Activated B cell treated with CpG ODN at 0.5 μM for 24 hours (primary cell): ENCODE measurements at regions not wholly inside any gene's neighbourhood (a gene's known extent, or its start where the extent isn't known, plus 50 kb on each side); places are given as distances from the start of the nearest gene placed in this dataset.

Experiments used
- ATAC-seq: fragments of 200-7000 bp; cut with Tn5 transposase; one replicate; pipeline ENCODE4 v1.10.0; 2021; ENCODE audit warnings: low read depth, mild to moderate bottlenecking, moderate library complexity
- CTCF ChIA-PET: fragments of 350-600 bp; sonication (Branson Sonifier 250); formaldehyde crosslinking; loops from one replicate; lab custom pipeline; 2021; ENCODE audit warnings: antibody characterized with exemption; lab: Charles Lee
- POLR2A ChIA-PET: fragments of 350-600 bp; sonication (Branson Sonifier 250); formaldehyde crosslinking; loops from one replicate; lab custom pipeline; 2021; ENCODE audit warnings: antibody characterized with exemption; lab: Charles Lee
- DNase-seq: peaks from one replicate; pipeline ENCODE4 v3.0.0; 2022
- H3K27ac Mint-ChIP-seq: one replicate; pipeline ENCODE4 v1.8.0; 2020; ENCODE audit warnings: mixed read lengths
- H3K27me3 Mint-ChIP-seq: one replicate; pipeline ENCODE4 v1.8.0; 2021; ENCODE audit warnings: mixed read lengths
- H3K36me3 Mint-ChIP-seq: one replicate; pipeline ENCODE4 v1.8.0; 2021; ENCODE audit warnings: low read depth, mixed read lengths
- H3K4me1 Mint-ChIP-seq: one replicate; pipeline ENCODE4 v1.8.0; 2021; ENCODE audit warnings: mixed read lengths
- H3K4me3 Mint-ChIP-seq: one replicate; pipeline ENCODE4 v1.8.0; 2020; ENCODE audit warnings: mild to moderate bottlenecking, mixed read lengths
- H3K9me3 Mint-ChIP-seq: one replicate; pipeline ENCODE4 v1.8.0; 2020; ENCODE audit warnings: mixed read lengths
- CTCF ChIP-seq: fragments of 200-600 bp; IDR thresholded peaks from one replicate; pipeline ENCODE4 v1.8.0; 2022; ENCODE audit warnings: antibody characterized with exemption, mild to moderate bottlenecking
- intact Hi-C: fragments of 100-400 bp; cut with micrococcal nuclease; formaldehyde crosslinking; loops from one replicate; pipeline ENCODE4 v1.15.1; 2024

GRCh38 chr18:38930881-38931753 is 1365.5 kb upstream of the CELF4 start:
- no peak for ATAC-seq
- Mint-ChIP-seq H3K4me1 (peaks cover 18% of the 10 kb centered on the region), H3K36me3 (no peaks in the 10 kb centered on the region), H3K9me3 (peaks cover 6% of the 10 kb centered on the region), H3K4me3 (no peak overlapping the region), H3K27me3 (no peaks in the 10 kb centered on the region), H3K27ac (no peak overlapping the region)
- intact Hi-C loops: no loop called here
- POLR2A ChIA-PET: no interaction called here
- no peak for TF ChIP-seq CTCF
- CTCF ChIA-PET: no interaction called here
- no peak for DNase-seq

DNA sequence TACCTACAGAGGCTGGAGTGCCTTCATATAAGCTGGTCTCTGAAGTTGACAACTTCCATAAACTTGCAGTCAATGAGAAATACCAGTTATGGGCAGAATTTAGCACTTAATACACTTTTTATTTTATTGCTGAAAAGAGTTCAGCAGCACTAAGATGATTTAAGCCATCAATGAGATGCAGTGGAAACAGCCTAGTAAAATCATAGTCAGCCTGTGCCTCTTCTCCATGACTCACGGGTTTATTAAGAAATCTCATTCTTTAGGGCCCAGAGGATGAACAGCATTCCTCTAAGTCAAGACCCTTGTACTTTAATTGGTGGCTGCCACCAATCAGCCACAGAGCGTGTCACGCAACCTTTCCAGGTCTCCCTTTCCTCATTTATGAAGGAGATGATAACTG is 1357.9 kb upstream of the CELF4 start:
- DNase-seq (no peak), ATAC-seq (no peak)
- peaks cover 5% of the 10 kb centered on the region for H3K9me3 Mint-ChIP-seq
- intact Hi-C loops: no loop called here
- H3K36me3 Mint-ChIP-seq: no peaks in the 10 kb centered on the region
- TF ChIP-seq CTCF: no peak
- CTCF ChIA-PET: no interaction called here
- POLR2A ChIA-PET: no interaction called here
- H3K27ac Mint-ChIP-seq: no peak overlapping the region
- no peaks in the 10 kb centered on the region for H3K4me1 Mint-ChIP-seq
- no peak overlapping the region for H3K4me3 Mint-ChIP-seq
- H3K27me3 Mint-ChIP-seq: no peaks in the 10 kb centered on the region

DNA sequence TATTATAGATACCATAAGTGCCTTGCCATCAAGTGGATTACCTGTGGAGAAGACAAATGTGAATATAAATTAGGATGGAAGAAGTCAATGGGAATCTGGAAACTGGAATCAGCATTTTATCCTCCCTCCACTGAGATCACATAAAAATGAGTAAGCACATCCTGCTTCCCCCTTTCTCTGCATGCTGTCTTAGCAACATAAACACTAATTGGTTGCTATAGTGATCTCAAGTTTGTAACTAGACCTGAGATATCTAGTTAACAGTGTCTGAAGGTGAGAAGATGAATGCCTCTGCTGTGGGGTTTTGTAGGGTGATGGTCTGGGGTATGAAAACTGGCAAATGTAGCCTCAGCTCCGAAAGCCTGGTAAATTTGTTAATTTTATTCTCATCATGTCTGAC is 1357.5 kb upstream of the CELF4 start:
- ATAC-seq: no peak
- no peak for DNase-seq

GRCh38 chr18:38909972-38910371 is 1344.4 kb upstream of the CELF4 start:
- CTCF ChIA-PET: interaction anchor here (0.6 kb wide), 1 partner anchor 333 kb away, joined by 3 read pairs; no protein-coding TSS in a partner anchor
- Mint-ChIP-seq H3K27me3 (no peaks in the 10 kb centered on the region), H3K27ac (no peak overlapping the region), H3K4me3 (no peak overlapping the region), H3K9me3 (no peaks in the 10 kb centered on the region), H3K36me3 (no peaks in the 10 kb centered on the region), H3K4me1 (no peaks in the 10 kb centered on the region)
- intact Hi-C loops: no loop called here
- DNase-seq (no peak), ATAC-seq (no peak)
- TF ChIP-seq CTCF: no peak
- POLR2A ChIA-PET: no interaction called here

More for the DNA sequence above, 1357.5 kb upstream of the CELF4 start:
- Mint-ChIP-seq H3K4me1 (no peaks in the 10 kb centered on the region), H3K27me3 (no peaks in the 10 kb centered on the region), H3K27ac (no peak overlapping the region), H3K4me3 (no peak overlapping the region), H3K9me3 (peaks cover 5% of the 10 kb centered on the region), H3K36me3 (no peaks in the 10 kb centered on the region)
- no peak for TF ChIP-seq CTCF
- CTCF ChIA-PET: no interaction called here
- intact Hi-C loops: no loop called here
- POLR2A ChIA-PET: no interaction called here

- ChIA-PET CTCF (no interaction called here), POLR2A (no interaction called here)
- H3K4me1 Mint-ChIP-seq: no peaks in the 10 kb centered on the region
- H3K36me3 Mint-ChIP-seq: no peaks in the 10 kb centered on the region
- ATAC-seq (no peak), DNase-seq (no peak)
- no peak overlapping the region for H3K4me3 Mint-ChIP-seq
- H3K27ac Mint-ChIP-seq: no peak overlapping the region
- H3K9me3 Mint-ChIP-seq: no peaks in the 10 kb centered on the region
- H3K27me3 Mint-ChIP-seq: no peaks in the 10 kb centered on the region
- intact Hi-C loops: no loop called here
- TF ChIP-seq CTCF: no peak
These were observed 1337.2 kb upstream of the CELF4 start for GRCh38 chr18:38902796-38903195.
